22Rv1 (cell line): ENCODE measurements at regions not wholly inside any gene's neighbourhood (a gene's known extent, or its start where the extent isn't known, plus 50 kb on each side); places are given as distances from the start of the nearest gene placed in this dataset.

ENCODE experiments used
- H3K27ac ChIP-seq: fragments of 450-650 bp; 2 replicates; pipeline ENCODE4 v1.5.1; 2017
- CTCF ChIP-seq: fragments of 450-650 bp; IDR thresholded peaks from 2 replicates; pipeline ENCODE4 v1.5.1; 2017; ENCODE audit warnings: mild to moderate bottlenecking
- ZFX ChIP-seq: fragments of 450-650 bp; IDR thresholded peaks from 2 replicates; pipeline ENCODE4 v1.6.1; 2017; ENCODE audit warnings: antibody characterized with exemption, borderline replicate concordance

DNA sequence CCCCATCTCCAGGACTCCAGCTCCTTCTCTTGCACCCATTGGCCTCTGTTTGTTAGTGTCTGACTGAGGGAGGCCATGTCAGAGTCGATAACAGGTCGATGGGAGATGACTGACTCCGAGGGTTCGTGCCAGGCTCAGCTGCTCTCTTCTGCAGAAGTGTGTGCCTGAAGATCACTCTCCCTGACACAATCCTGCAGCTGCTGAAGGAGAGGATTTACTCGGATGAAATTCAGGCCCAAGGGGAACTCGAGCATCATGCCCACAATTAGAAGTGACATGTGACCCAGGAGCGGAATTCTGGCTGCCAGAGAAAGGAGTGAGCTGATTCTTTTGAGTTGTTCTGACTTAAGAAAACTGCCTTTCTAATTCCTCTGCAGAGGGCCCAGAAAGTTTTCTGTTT is 318.2 kb downstream of the MAFB start:
- no peak overlapping the region for H3K27ac ChIP-seq
- no peak for TF ChIP-seq CTCF
- TF ChIP-seq ZFX = no peak

- H3K27ac ChIP-seq = no peak overlapping the region
- TF ChIP-seq ZFX (no peak), CTCF (no peak)
Measured at GRCh38 chr20:40368876-40369275, 320.2 kb downstream of the MAFB start.

DNA sequence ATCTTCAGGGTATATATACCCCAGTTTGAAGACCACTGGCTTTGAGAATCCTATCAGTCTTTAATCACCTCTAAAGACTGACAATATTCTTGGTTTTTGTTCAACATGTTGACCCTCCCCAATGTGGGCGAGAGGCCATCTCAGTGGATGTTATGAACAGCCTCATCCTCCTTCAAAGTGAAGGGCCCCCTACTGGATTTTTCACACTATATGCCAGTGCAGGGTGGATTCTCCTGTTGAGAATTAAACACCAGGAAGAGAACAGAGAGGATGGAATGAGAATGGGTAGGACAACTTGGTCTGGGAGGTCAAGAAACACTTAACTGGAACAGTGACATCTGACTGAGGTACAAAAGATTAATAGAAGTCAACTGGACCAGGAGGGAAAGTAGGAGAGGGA is 327.1 kb downstream of the MAFB start:
- TF ChIP-seq ZFX (no peak), CTCF (no peak)
- no peak overlapping the region for H3K27ac ChIP-seq

GRCh38 chr20:40359131-40359912 is 329.7 kb downstream of the MAFB start:
- H3K27ac ChIP-seq = peak overlapping the region; percentile 69
- TF ChIP-seq ZFX (no peak), CTCF (no peak)

- H3K27ac ChIP-seq = no peak overlapping the region
- no peak for TF ChIP-seq ZFX
- no peak for TF ChIP-seq CTCF
Measured at GRCh38 chr20:40354880-40355279, 334.2 kb downstream of the MAFB start.

DNA sequence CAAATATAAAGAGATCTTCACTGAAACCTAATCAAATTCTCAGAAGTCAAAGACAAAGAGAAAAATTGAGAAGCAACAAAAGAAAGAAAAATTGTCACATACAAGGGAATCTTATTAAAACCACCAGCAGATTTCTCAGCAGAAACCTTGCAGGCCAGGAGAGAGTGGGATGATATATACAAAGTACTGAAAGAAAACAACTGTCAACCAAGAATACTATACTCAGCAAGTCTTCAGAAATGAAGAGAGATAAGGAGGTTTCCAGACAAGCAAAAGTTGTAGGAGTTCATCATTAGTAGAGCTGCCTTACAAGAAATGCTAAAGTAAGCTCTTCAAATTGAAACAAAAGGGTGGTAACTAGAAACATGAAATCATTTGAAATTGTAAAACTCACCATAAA is 345.6 kb downstream of the MAFB start:
- TF ChIP-seq ZFX (no peak), CTCF (no peak)
- no peak overlapping the region for H3K27ac ChIP-seq

- TF ChIP-seq CTCF (no peak), ZFX (no peak)
- no peak overlapping the region for H3K27ac ChIP-seq
Measured at GRCh38 chr20:40341561-40341960, 347.5 kb downstream of the MAFB start.
